Mammary epithelial cell (primary cell): ENCODE measurements at regions not wholly inside any gene's neighbourhood (a gene's known extent, or its start where the extent isn't known, plus 50 kb on each side); places are given as distances from the start of the nearest gene placed in this dataset.

Experiments
- EZH2 ChIP-seq: IDR thresholded peaks from 2 replicates; pipeline ENCODE4 v1.6.1; 2012; ENCODE audit warnings: low read length, inconsistent platforms, borderline replicate concordance
- TF ChIP-seq, protein P1 (sequence below), 2 donors: IDR thresholded peaks in 1 of 2; conservative IDR thresholded peaks in 1 of 2; 2 replicates each; pipeline ENCODE4 v1.5.1; 2011 to 2012; ENCODE audit warnings: inconsistent platforms in 2 of 2, low read length in 2 of 2, mild to moderate bottlenecking in 2 of 2, control low read depth in 1 of 2, low read depth in 1 of 2; ENCODE audit not compliant: insufficient read depth in 1 of 2; ENCODE audit errors: extremely low read depth in 1 of 2

DNA sequence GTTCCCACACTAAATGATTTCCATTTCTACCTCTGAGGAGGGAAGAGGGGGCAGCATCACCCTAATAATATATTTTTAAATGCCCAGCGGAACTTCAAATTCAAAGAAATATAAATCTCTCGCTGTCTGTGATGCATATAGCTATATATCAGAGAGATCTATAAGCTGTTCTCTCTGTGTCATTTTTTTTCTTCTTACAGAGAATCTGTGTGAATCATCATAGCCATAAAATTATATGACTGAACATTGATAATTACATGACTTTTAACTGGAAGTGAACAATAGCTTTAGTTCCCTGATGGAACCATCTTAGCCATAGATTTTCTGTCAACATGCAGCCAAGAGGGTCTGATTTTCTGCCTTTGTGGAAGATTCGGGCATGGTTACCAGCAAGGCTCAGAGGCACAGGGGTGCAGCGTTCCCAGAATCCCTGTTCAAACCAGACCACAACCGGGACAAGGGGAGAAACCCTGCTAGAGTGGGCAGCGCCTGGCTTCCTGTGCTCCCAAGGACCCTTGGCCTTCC is 93.7 kb upstream of the OSMR start:
- TF ChIP-seq, protein P1, sequence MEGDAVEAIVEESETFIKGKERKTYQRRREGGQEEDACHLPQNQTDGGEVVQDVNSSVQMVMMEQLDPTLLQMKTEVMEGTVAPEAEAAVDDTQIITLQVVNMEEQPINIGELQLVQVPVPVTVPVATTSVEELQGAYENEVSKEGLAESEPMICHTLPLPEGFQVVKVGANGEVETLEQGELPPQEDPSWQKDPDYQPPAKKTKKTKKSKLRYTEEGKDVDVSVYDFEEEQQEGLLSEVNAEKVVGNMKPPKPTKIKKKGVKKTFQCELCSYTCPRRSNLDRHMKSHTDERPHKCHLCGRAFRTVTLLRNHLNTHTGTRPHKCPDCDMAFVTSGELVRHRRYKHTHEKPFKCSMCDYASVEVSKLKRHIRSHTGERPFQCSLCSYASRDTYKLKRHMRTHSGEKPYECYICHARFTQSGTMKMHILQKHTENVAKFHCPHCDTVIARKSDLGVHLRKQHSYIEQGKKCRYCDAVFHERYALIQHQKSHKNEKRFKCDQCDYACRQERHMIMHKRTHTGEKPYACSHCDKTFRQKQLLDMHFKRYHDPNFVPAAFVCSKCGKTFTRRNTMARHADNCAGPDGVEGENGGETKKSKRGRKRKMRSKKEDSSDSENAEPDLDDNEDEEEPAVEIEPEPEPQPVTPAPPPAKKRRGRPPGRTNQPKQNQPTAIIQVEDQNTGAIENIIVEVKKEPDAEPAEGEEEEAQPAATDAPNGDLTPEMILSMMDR (conservative IDR thresholded peaks at IDR 0.05 in 1 of 2, IDR thresholded peaks at IDR 0.05 in 1 of 2; ENCODE audit: extremely low read depth in 1 of 2, insufficient read depth in 1 of 2, low read depth in 1 of 2, low read length in 2 of 2) = no peak
- no peak for TF ChIP-seq EZH2
